ENCODE measurements at regions not wholly inside any gene's neighbourhood (a gene's known extent, or its start where the extent isn't known, plus 50 kb on each side); places are given as distances from the start of the nearest gene placed in this dataset.

DNA sequence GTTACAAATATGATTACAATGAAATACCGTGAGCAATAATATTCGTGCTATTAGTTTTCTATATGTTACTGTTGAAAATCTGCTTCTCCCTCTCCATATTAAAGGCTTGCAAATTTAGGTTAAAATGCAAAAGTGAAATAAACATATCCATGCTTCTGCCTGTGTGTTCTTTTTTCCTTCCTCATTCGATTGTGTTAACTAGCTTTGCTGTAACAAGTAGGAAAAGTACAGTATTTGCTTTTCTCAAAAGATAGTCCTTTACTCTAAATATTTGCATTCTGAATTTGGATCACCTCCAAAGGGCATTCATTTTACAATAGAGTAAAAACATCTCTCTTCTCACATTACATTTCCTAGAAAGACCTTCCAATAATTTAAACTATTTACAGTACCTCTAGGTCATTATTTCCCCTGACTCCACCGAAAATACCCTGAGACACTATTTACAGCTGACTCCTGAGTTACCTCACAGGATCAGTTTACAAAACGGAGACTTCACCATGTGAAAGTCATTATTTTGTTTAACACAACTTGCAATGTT is 835.0 kb upstream of the FANCL start:
- no peaks in the 10 kb centered on the region for H3K36me3 Mint-ChIP-seq (ENCODE audit: insufficient read depth, unreplicated experiment)
- no peaks in the 10 kb centered on the region for H3K4me1 Mint-ChIP-seq (ENCODE audit: low read depth, unreplicated experiment)
- BruUV-seq (replicated peaks) = no TSS peak
- intact Hi-C loops (cut with micrococcal nuclease; ENCODE audit: unreplicated experiment) = no loop called here
- H3K27me3 Mint-ChIP-seq (ENCODE audit: unreplicated experiment) = no peaks in the 10 kb centered on the region
- no peaks in the 10 kb centered on the region for H3K9me3 Mint-ChIP-seq (ENCODE audit: low read depth, unreplicated experiment)
- TF ChIP-seq, protein P1, sequence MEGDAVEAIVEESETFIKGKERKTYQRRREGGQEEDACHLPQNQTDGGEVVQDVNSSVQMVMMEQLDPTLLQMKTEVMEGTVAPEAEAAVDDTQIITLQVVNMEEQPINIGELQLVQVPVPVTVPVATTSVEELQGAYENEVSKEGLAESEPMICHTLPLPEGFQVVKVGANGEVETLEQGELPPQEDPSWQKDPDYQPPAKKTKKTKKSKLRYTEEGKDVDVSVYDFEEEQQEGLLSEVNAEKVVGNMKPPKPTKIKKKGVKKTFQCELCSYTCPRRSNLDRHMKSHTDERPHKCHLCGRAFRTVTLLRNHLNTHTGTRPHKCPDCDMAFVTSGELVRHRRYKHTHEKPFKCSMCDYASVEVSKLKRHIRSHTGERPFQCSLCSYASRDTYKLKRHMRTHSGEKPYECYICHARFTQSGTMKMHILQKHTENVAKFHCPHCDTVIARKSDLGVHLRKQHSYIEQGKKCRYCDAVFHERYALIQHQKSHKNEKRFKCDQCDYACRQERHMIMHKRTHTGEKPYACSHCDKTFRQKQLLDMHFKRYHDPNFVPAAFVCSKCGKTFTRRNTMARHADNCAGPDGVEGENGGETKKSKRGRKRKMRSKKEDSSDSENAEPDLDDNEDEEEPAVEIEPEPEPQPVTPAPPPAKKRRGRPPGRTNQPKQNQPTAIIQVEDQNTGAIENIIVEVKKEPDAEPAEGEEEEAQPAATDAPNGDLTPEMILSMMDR (IDR thresholded peaks at IDR 0.05; ENCODE audit: unreplicated experiment) = no peak
- H3K27ac Mint-ChIP-seq (ENCODE audit: unreplicated experiment) = no peak overlapping the region
- DNase-seq = no peak
- H3K4me3 Mint-ChIP-seq (ENCODE audit: low read depth, unreplicated experiment) = no peak overlapping the region
- CTCF ChIA-PET = no interaction called here

DNA sequence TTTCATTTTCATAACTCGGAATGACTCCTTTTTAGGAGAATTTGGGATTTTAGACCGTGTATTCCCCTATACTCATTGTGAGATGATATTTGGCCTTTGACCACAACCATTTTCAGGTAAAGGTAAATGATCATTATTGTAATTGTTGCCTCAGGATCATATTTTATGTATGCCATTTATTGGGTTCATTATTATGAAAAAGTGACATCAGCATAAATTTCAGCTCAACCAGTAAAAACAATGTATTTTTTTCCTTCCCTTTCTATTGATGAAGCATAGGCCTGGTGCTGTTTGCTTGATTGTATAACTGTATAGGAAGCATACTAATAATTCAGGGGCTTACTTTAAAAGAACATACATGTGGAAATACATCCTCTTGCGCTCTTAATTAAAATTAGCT is 832.9 kb upstream of the FANCL start:
- Mint-ChIP-seq H3K4me1 (ENCODE audit: low read depth, unreplicated experiment) (no peaks in the 10 kb centered on the region), H3K36me3 (ENCODE audit: insufficient read depth, unreplicated experiment) (no peaks in the 10 kb centered on the region), H3K9me3 (ENCODE audit: low read depth, unreplicated experiment) (no peaks in the 10 kb centered on the region), H3K27ac (ENCODE audit: unreplicated experiment) (no peak overlapping the region), H3K27me3 (ENCODE audit: unreplicated experiment) (no peaks in the 10 kb centered on the region), H3K4me3 (ENCODE audit: low read depth, unreplicated experiment) (no peak overlapping the region)
- TF ChIP-seq, protein P1 (IDR thresholded peaks at IDR 0.05; ENCODE audit: unreplicated experiment) = no peak
- no peak for DNase-seq
- no TSS peak for BruUV-seq (replicated peaks)
- CTCF ChIA-PET = no interaction called here
- intact Hi-C loops (cut with micrococcal nuclease; ENCODE audit: unreplicated experiment) = no loop called here

DNA sequence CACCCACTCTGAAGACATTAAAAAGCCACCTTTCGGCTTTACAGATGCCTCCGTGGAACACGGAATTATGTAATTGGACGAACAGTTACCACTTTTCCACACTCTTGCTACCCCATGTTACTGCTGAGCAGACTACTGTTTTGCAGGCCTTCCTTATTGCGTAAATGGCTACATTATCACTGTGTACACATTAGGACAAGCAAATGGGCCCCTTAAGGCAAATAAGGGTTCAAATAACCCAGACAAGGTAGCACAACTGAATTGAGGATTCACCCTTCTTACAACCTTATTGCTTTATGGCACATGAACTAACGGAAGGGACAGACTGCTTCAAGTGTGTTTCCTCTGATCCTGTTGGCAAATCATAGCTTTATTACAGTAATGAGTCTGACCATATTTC is 832.2 kb upstream of the FANCL start:
- no TSS peak for BruUV-seq (replicated peaks)
- Mint-ChIP-seq H3K9me3 (ENCODE audit: low read depth, unreplicated experiment) (no peaks in the 10 kb centered on the region), H3K27ac (ENCODE audit: unreplicated experiment) (no peak overlapping the region), H3K27me3 (ENCODE audit: unreplicated experiment) (no peaks in the 10 kb centered on the region), H3K4me3 (ENCODE audit: low read depth, unreplicated experiment) (no peak overlapping the region), H3K36me3 (ENCODE audit: insufficient read depth, unreplicated experiment) (no peaks in the 10 kb centered on the region), H3K4me1 (ENCODE audit: low read depth, unreplicated experiment) (no peaks in the 10 kb centered on the region)
- TF ChIP-seq, protein P1 (IDR thresholded peaks at IDR 0.05; ENCODE audit: unreplicated experiment) = no peak
- CTCF ChIA-PET = no interaction called here
- intact Hi-C loops (cut with micrococcal nuclease; ENCODE audit: unreplicated experiment) = no loop called here
- DNase-seq = no peak

DNA sequence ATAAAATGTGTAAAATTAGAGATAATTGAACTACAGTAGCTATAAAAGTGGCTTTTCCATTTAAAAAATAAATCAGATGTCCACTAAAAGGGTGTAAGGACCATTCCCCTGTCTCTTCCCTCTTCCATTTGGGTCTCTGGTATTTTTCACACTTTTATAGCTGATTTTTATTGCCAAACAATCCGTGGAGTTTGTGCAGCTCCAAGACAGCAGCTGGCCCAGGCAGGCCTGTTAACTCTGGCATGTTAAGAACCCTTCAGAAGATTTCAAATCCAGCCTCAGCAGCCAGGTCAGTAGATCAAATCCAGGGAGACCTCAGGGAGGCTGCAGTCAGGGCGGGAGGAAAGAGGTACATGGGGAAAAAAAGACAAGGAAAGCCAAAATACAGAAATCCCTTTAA is 827.1 kb upstream of the FANCL start:
- H3K9me3 Mint-ChIP-seq (ENCODE audit: low read depth, unreplicated experiment) = no peaks in the 10 kb centered on the region
- no TSS peak for BruUV-seq (replicated peaks)
- no peak overlapping the region for H3K4me3 Mint-ChIP-seq (ENCODE audit: low read depth, unreplicated experiment)
- H3K4me1 Mint-ChIP-seq (ENCODE audit: low read depth, unreplicated experiment) = no peaks in the 10 kb centered on the region
- H3K36me3 Mint-ChIP-seq (ENCODE audit: insufficient read depth, unreplicated experiment) = no peaks in the 10 kb centered on the region
- H3K27me3 Mint-ChIP-seq (ENCODE audit: unreplicated experiment) = no peaks in the 10 kb centered on the region
- TF ChIP-seq, protein P1 (IDR thresholded peaks at IDR 0.05; ENCODE audit: unreplicated experiment) = no peak
- CTCF ChIA-PET = no interaction called here
- no peak overlapping the region for H3K27ac Mint-ChIP-seq (ENCODE audit: unreplicated experiment)
- DNase-seq = no peak
- intact Hi-C loops (cut with micrococcal nuclease; ENCODE audit: unreplicated experiment) = no loop called here

Measured in Calu3 (cell line).